Posterior vena cava (tissue), 2 donors: ENCODE measurements at regions not wholly inside any gene's neighbourhood (a gene's known extent, or its start where the extent isn't known, plus 50 kb on each side); places are given as distances from the start of the nearest gene placed in this dataset.
A peak's percentile ranks its signal among the peaks of the same experiment; 100 is the strongest.

Experiments used
- DNase-seq: peaks from one replicate; pipeline ENCODE4 v3.0.0-alpha.2; 2020; ENCODE audit warnings: low spot score
- intact Hi-C, 2 donors: fragments of 100-400 bp; cut with DNase I; formaldehyde crosslinking; loops; one replicate each; pipeline versions ENCODE4 v1.14.1 to v1.14.2; 2022 to 2023
- donor health status: DM: yes; HTN: yes; CAD: no.
- donor health status: DM: yes; HTN: yes; CAD: no.

GRCh38 chr16:85306071-85306792 lies 194.0 kb upstream of the CIBAR2 start:
- peak; percentile 98 for DNase-seq
- intact Hi-C loops, result loop anchor here in 1 of 2 donors (10.0 kb wide), 1 partner anchor 299 kb away; no protein-coding TSS in a partner anchor

GRCh38 chr16:85306793-85307551 lies 194.7 kb upstream of the CIBAR2 start:
- intact Hi-C loops, result loop anchor here in 1 of 2 donors (10.0 kb wide), 1 partner anchor 298 kb away; no protein-coding TSS in a partner anchor
- DNase-seq, result no peak

GRCh38 chr16:85307552-85308364 lies 195.5 kb upstream of the CIBAR2 start:
- intact Hi-C loops, result loop anchor here in 1 of 2 donors (10.0 kb wide), 1 partner anchor 297 kb away; no protein-coding TSS in a partner anchor
- DNase-seq, result no peak

- no peak for DNase-seq
- intact Hi-C loops, result loop anchor here in 1 of 2 donors (10.0 kb wide), 1 partner anchor 296 kb away; no protein-coding TSS in a partner anchor
These were observed 196.6 kb upstream of the CIBAR2 start for GRCh38 chr16:85308611-85309540.

- intact Hi-C loops, result loop anchor here in 1 of 2 donors (10.0 kb wide), 1 partner anchor 295 kb away; no protein-coding TSS in a partner anchor
- DNase-seq, result no peak
These were observed 197.7 kb upstream of the CIBAR2 start for GRCh38 chr16:85309656-85310587.

DNA sequence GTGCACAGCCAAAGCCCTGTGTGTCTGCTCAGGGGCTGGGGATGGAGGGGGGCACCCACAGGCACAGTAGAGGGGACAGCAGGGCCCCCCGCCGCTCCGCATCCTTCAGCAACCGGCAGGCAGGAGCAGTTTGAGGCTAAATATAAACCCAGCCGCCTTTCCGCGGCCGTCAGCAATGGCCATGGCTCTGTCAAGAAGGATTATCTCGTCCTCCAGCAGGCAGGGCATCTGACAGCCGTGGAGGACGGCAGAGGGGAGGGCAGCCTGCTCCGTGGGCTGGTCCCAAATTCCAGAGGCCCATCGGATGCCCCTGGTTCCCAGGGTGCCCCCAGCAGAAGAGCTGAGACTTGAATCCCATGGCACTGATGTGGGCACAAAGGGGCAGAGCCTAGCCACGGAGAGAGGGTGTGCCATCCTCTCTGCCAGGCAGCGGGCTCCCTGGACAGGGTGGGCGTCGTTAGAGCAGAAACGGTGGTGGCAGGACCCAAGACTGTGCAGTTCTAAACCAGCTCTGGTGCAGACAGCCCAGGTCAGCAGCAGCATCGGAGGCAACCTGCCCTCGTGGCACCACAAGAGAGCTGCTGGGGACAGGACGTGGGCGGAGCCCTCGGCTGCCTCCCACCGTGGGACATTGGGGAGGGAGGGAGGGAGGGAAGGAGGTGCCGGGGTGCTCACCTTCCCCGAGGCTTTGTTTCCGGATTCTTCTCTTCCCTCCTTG lies 198.8 kb upstream of the CIBAR2 start:
- DNase-seq, result no peak
- intact Hi-C loops, result no loop called here

- no peak for DNase-seq
These were observed 199.5 kb upstream of the CIBAR2 start for GRCh38 chr16:85311741-85312140.

GRCh38 chr16:85312174-85312573 lies 199.9 kb upstream of the CIBAR2 start:
- no peak for DNase-seq
- intact Hi-C loops, result no loop called here

More at GRCh38 chr16:85311741-85312140, 199.5 kb upstream of the CIBAR2 start:
- intact Hi-C loops, result no loop called here

- intact Hi-C loops, result no loop called here
These were observed 200.6 kb upstream of the CIBAR2 start for GRCh38 chr16:85312642-85313525.

DNA sequence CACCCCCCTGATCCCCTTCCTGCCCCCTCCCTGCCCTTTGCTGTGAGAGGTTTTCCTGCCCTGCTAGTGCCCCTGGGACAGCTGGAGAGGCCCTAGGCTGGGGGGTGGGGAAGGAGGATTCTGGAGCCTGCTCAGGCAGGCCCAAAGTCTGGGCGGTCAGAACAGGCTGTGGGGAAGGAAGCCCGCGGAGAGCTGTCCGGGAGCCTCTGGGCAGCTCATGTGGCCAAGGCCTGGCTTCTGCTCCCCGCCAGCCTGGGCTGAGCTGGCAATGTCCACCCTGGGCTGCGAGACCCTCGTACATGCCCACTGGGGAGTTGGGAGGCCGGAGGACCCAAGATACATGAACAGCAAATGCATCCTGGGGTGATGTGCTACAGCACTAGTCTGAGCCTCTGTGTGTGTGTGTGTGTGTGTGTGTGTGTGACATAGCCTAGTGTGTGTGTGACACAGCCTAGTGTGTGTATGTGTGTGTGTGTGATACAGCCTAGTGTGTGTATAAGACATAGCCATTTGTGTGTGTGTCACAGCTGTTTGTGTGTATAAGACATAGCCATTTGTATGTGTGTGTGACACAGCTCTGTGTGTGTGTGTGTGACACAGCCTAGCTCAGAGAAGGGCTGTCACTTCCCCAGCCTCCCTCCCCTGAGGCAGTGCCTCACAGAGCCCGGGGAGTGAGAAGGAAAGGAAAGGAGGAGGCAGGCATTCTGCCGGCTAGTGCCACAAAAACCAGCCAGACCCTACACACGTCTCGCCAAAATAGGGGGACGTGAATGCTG lies 201.4 kb upstream of the CIBAR2 start:
- intact Hi-C loops, result no loop called here
- peak; percentile 86 for DNase-seq

More at GRCh38 chr16:85312642-85313525, 200.6 kb upstream of the CIBAR2 start:
- no peak for DNase-seq

DNA sequence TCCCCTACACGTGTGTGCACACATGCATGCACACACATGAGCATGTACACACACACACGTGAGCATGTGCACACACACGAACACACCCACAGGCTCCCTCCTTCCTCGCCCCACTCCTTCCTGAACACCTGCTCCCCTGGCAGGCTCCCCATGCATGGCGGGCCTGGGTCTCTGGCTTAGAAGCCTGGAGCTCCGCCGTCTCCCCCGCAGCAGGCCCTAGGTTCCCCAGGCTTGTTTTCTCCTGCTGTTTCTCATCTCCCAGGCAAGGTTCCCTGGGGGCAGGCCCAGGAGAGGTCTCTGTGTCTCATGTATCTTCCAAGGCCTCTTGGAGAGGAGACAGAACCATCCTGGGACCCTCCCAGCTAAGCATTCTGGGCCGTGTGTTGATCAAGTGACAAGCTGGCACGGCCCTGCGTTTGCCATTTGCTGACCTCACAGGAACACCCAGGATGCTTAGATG lies 202.3 kb upstream of the CIBAR2 start:
- intact Hi-C loops, result no loop called here
- no peak for DNase-seq

DNA sequence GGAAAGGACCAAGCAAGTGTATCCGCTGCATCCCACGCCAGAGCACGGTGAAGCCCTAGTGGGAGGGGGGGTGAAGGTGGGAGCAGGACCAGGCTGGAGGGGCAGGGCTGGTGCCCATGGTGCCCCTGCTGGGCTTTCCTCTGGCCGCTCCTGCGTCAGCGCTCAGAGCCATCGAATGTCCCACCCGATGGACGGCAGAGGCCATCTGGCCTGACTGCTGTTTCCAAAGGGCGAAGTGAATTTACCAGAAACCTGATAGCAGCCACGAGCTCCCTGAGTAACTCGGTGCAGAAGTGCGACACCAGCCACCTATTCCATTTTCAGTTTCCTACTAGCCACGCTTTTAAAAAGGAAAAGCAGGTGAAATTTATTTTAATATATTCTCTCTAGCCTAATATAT lies 203.6 kb upstream of the CIBAR2 start:
- no peak for DNase-seq
- intact Hi-C loops, result no loop called here

DNA sequence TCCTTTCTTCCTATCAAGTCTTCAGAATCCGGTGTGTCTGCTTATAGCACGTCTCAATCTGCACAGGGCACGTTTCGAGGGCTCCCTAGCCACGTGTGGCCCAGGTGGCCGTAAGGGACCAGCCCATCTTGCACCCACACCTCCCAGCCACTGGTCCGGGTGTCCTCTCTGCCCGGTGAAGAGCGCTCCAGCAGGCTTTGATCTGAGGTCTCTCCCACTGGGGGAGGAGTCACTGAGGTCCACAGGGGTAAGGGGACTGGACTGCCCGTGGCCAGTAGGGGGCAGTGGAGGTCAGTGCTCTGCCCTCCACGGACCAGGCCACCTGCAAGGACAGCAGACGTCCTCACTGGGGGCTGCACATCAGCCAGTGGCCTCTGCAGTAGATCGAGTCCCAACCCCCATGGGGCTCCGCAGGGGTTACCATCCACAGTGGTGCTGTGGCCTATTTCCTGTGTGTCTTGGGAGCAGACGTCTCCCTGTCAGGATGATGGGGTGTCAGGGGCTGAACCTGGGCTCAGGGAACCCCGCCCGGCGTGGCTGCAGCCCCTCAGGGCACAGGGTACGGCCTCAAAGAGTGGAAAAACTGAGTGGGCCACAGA lies 204.1 kb upstream of the CIBAR2 start:
- DNase-seq, result no peak
- intact Hi-C loops, result no loop called here

DNA sequence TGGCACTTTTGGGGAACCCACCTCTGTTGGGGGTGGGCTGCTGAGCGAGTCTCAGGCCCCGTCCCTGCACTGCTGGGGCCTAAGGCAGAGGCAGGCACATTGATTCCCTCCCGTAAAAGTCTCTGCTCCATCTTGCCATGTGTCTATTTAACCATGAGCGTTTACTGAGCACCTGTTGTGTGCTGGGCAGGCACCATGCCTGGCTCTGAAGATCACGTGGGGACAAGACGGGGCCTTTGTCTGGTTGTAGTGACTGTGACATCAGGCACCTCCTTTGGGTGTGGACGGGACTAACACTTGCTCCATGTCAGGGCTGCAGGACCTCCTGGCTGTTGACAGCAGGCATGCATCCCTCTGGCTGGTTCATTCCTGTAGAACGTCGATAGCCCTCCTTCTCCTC lies 204.7 kb upstream of the CIBAR2 start:
- intact Hi-C loops, result no loop called here
- no peak for DNase-seq

DNA sequence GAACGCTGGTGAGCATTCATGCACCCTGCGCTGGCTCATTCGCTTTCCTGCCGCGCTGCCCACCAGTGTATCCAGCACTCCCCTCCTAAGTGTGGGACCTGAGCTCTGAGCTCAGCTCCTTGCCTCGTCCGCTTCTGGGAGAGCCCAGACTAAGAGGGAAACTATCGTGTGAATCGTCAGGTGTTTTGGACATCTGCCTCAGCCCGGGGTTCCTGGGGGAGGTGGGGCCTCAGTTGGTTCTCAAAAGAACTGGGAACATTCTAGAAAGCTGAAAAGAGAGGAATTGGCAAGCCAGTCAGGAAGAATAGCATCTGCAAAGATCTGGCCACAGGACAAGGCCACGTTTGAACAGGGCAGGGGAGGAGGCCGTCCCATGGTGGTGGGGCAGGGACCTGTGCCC lies 205.4 kb upstream of the CIBAR2 start:
- intact Hi-C loops, result no loop called here

More for the DNA sequence above, 205.4 kb upstream of the CIBAR2 start:
- no peak for DNase-seq
